Stimulated activated CD4-positive, alpha-beta T cell treated with anti-CD3 and anti-CD28 coated beads, Interleukin-4, amount 100 ng/mL, for 4 hours (primary cell): ENCODE measurements at regions not wholly inside any gene's neighbourhood (a gene's known extent, or its start where the extent isn't known, plus 50 kb on each side); places are given as distances from the start of the nearest gene placed in this dataset.
"Not testable (repeated sequence)": the region's sequence is repeated elsewhere in the genome, so short reads cannot be mapped to it uniquely, and the experiment has no call there.

Source experiments
- DNase-seq, 2 experiments: peaks; one replicate each; pipeline ENCODE4 v3.0.0-alpha.2; 2020

DNA sequence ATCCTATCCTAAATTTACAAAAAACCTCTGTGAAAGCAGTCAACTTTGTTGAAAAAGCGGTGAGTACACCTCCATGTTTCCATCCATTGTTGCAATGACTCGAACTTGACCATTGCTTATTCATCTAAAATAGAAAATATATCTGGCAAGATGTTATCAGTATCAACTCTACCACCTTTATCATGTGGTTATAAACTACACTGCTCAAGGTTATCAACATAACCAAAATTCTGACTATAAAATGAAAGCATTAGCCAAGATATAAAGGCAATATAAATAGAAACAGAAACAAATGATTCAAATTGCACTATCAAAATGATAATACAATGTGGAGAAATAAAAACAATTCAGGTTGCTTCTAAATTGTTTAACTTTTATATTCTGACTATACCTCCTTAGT is 150.0 kb downstream of the AVL9 start:
- not testable (repeated sequence) for DNase-seq

DNA sequence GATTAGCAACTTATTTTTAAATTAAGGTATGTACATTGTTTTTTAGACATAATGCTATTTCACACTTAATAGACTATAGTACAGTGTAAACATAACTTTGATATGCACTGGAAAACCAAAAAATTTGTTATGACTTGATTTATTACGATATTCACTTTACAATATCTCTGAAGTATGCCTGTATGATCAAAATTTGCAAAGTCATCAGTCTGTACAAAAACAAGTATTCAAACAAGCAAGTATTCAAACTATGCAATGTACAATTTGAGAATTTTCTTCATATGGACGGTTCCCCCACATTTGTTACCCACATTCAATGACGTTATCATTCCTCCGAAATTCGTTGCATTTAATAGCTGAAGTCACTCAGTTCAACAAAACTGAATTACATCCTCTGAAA is 147.9 kb downstream of the AVL9 start:
- DNase-seq, result no peak

DNA sequence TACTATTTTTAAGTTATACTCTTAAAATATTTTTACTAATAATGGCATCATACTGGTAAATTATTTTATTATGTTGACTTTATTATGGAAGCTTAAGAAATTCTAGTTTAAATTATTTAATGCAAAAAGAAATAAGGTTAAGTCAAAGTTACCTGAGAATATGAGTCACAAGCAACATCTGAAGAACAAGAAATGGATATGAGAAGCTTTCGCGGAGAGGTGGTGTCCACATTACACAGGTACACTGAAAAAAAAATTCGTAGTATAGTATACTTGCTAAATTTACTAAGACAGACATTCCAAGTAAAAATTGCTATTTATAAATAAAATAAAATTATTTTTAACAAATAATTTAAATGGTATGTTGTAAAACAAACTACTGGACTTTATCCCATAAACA is 143.8 kb downstream of the AVL9 start:
- no peak for DNase-seq

DNA sequence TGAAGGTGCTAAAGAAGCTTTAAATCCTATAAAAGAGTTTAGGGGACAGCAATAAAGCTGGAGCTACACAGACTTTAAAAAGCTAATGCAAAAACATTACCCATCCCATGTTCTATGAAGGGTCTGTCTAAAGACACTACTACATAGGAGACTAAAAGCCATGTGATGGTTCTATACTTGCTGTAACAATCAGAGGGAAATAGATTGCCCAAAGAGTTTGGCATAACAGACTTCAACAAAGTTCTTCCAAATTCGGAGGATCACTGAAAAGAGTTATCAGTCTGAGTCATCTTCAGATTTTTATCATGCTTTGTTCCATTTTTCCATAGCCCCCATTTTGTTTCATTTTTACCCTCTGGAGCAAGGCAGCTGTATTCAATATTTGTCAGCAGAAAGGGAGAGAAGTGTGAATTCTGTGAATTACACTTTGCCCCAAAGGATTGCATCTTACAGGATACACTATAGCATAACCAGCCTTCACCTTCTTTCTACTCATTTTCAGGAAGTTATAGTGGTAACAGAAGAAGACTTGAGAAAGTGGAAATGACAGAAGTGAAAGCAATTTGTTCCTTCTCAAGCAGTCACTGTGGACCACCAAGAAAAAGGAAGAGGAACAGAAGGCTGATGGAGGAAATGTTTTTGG is 143.3 kb downstream of the AVL9 start:
- not testable (repeated sequence) for DNase-seq
